RWPE2 (cell line): ENCODE measurements at regions not wholly inside any gene's neighbourhood (a gene's known extent, or its start where the extent isn't known, plus 50 kb on each side); places are given as distances from the start of the nearest gene placed in this dataset.

ENCODE experiments used
- ATAC-seq: fragments of 200-7000 bp; cut with Tn5 transposase; 3 replicates; pipeline ENCODE4 v1.9.1; 2021; ENCODE audit warnings: low read depth
- DNase-seq: peaks from one replicate; pipeline ENCODE4 v3.0.0-alpha.2; 2020; ENCODE audit warnings: low spot score
- H3K27ac ChIP-seq: fragments of 450-650 bp; 2 replicates; pipeline ENCODE4 v1.5.1; 2017; ENCODE audit warnings: mild to moderate bottlenecking; ENCODE audit not compliant: poor library complexity, severe bottlenecking
- H3K27me3 ChIP-seq: fragments of 250-450 bp; sonication (Bioruptor Pico); 2 replicates; pipeline ENCODE4 v1.5.1; 2021; ENCODE audit warnings: mild to moderate bottlenecking, moderate library complexity; ENCODE audit not compliant: insufficient read depth, poor library complexity, severe bottlenecking
- H3K36me3 ChIP-seq: fragments of 250-450 bp; sonication (Bioruptor Pico); 2 replicates; pipeline ENCODE4 v1.5.1; 2020; ENCODE audit warnings: low read depth, mild to moderate bottlenecking, moderate library complexity
- H3K4me1 ChIP-seq: fragments of 250-450 bp; sonication (Bioruptor Pico); 2 replicates; pipeline ENCODE4 v1.5.1; 2021; ENCODE audit warnings: mild to moderate bottlenecking, moderate library complexity; ENCODE audit not compliant: insufficient read depth, poor library complexity, severe bottlenecking
- H3K4me3 ChIP-seq: fragments of 250-450 bp; sonication (Bioruptor Pico); 2 replicates; pipeline ENCODE4 v1.5.1; 2021; ENCODE audit warnings: mild to moderate bottlenecking, moderate library complexity; ENCODE audit not compliant: severe bottlenecking
- H3K9me3 ChIP-seq: fragments of 250-450 bp; sonication (Bioruptor Pico); 2 replicates; pipeline ENCODE4 v1.5.1; 2021; ENCODE audit warnings: mild to moderate bottlenecking, moderate library complexity; ENCODE audit not compliant: severe bottlenecking
- CTCF ChIP-seq: fragments of 450-650 bp; IDR thresholded peaks from one replicate; pipeline ENCODE4 v1.5.1; 2017; ENCODE audit warnings: mild to moderate bottlenecking, moderate library complexity; ENCODE audit not compliant: poor library complexity, severe bottlenecking

- peaks cover 8% of the 10 kb centered on the region for H3K27me3 ChIP-seq
- no peak overlapping the region for H3K4me3 ChIP-seq
- no peak for DNase-seq
- no peaks in the 10 kb centered on the region for H3K9me3 ChIP-seq
- no peaks in the 10 kb centered on the region for H3K36me3 ChIP-seq
- TF ChIP-seq CTCF = no peak
- H3K4me1 ChIP-seq = no peaks in the 10 kb centered on the region
- H3K27ac ChIP-seq = no peak overlapping the region
- ATAC-seq = no peak
Measured at GRCh38 chr2:58950795-58951462, 709.8 kb upstream of the FANCL start.

- Histone ChIP-seq H3K9me3 (no peaks in the 10 kb centered on the region), H3K27me3 (no peaks in the 10 kb centered on the region), H3K27ac (no peak overlapping the region), H3K4me3 (no peak overlapping the region), H3K36me3 (no peaks in the 10 kb centered on the region), H3K4me1 (no peaks in the 10 kb centered on the region)
- TF ChIP-seq CTCF = no peak
- no peak for DNase-seq
- peak; percentile 25; the same call in 1 of the 3 replicates for ATAC-seq
Measured at GRCh38 chr2:58939388-58939787, 698.3 kb upstream of the FANCL start.

- Histone ChIP-seq H3K36me3 (no peaks in the 10 kb centered on the region), H3K4me1 (no peaks in the 10 kb centered on the region), H3K27ac (no peak overlapping the region), H3K9me3 (no peaks in the 10 kb centered on the region), H3K4me3 (no peak overlapping the region), H3K27me3 (no peaks in the 10 kb centered on the region)
- no peak for ATAC-seq
- TF ChIP-seq CTCF = no peak
- DNase-seq = no peak
Measured at GRCh38 chr2:58938988-58939387, 697.9 kb upstream of the FANCL start.

- no peak for ATAC-seq
- TF ChIP-seq CTCF = no peak
- Histone ChIP-seq H3K27me3 (no peaks in the 10 kb centered on the region), H3K27ac (no peak overlapping the region), H3K9me3 (no peaks in the 10 kb centered on the region), H3K4me3 (no peak overlapping the region), H3K4me1 (no peaks in the 10 kb centered on the region), H3K36me3 (no peaks in the 10 kb centered on the region)
- DNase-seq = no peak
Measured at GRCh38 chr2:58932801-58933200, 691.7 kb upstream of the FANCL start.

GRCh38 chr2:58930537-58930936, 689.4 kb upstream of the FANCL start:
- Histone ChIP-seq H3K4me3 (no peak overlapping the region), H3K36me3 (no peaks in the 10 kb centered on the region), H3K9me3 (no peaks in the 10 kb centered on the region), H3K4me1 (no peaks in the 10 kb centered on the region), H3K27me3 (no peaks in the 10 kb centered on the region), H3K27ac (no peak overlapping the region)
- DNase-seq = no peak
- no peak for TF ChIP-seq CTCF
- ATAC-seq = no peak
